ENCODE measurements at regions not wholly inside any gene's neighbourhood (a gene's known extent, or its start where the extent isn't known, plus 50 kb on each side); places are given as distances from the start of the nearest gene placed in this dataset.
A peak's percentile ranks its signal among the peaks of the same experiment; 100 is the strongest.

DNA sequence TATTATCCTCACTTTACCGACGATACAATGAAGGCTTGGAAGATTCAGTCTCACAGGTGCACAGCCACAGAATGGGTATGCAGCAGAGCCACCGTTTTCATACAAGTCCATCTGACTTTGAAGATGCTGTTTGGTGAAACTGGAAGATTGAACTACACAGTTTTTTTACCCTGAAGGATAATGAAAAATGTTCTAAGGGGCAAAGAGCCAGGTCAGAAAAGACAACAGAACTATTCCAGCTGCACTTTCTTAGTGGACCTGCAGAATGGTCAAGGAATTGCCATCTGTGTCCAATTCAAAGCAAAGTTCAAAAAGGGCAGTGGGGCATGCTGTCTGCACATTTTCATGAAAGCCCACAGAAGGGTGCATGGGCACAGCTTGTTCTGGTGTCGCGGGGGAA, 127.6 kb upstream of the PDZRN3 start:
- FAIRE-seq (no peak), DNase-seq (ENCODE audit: low read depth, low spot score) (no peak)
- H3K27ac ChIP-seq (ENCODE audit: control insufficient read depth, insufficient read depth, low read length), result no peak overlapping the region
- no peaks in the 10 kb centered on the region for H3K27me3 ChIP-seq (ENCODE audit: control insufficient read depth, extremely low read depth, insufficient read depth, low read length)
- TF ChIP-seq, protein P1, sequence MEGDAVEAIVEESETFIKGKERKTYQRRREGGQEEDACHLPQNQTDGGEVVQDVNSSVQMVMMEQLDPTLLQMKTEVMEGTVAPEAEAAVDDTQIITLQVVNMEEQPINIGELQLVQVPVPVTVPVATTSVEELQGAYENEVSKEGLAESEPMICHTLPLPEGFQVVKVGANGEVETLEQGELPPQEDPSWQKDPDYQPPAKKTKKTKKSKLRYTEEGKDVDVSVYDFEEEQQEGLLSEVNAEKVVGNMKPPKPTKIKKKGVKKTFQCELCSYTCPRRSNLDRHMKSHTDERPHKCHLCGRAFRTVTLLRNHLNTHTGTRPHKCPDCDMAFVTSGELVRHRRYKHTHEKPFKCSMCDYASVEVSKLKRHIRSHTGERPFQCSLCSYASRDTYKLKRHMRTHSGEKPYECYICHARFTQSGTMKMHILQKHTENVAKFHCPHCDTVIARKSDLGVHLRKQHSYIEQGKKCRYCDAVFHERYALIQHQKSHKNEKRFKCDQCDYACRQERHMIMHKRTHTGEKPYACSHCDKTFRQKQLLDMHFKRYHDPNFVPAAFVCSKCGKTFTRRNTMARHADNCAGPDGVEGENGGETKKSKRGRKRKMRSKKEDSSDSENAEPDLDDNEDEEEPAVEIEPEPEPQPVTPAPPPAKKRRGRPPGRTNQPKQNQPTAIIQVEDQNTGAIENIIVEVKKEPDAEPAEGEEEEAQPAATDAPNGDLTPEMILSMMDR (optimal IDR thresholded peaks at IDR 0.05 in 1 of 3, IDR thresholded peaks at IDR 0.05 in 1 of 3, conservative IDR thresholded peaks at IDR 0.05 in 1 of 3; ENCODE audit: extremely low read depth in 1 of 3, insufficient read depth in 2 of 3, low read length in 3 of 3), result no peak
- TF ChIP-seq EZH2 (IDR thresholded peaks at IDR 0.05; ENCODE audit: low read length), result no peak
- no peaks in the 10 kb centered on the region for H3K9me3 ChIP-seq (ENCODE audit: control insufficient read depth, low read depth, low read length)
- H3K4me1 ChIP-seq (ENCODE audit: control insufficient read depth, extremely low read depth, insufficient read depth, low read length), result no peaks in the 10 kb centered on the region
- H3K4me2 ChIP-seq (ENCODE audit: control insufficient read depth, extremely low read depth, insufficient read depth, low read depth, low read length), result no peak overlapping the region
- H3K9me1 ChIP-seq (ENCODE audit: control insufficient read depth, extremely low read depth, insufficient read depth, low read length), result no peaks in the 10 kb centered on the region
- H3K36me3 ChIP-seq (ENCODE audit: control insufficient read depth in 2 of 2, extremely low read depth in 1 of 2, insufficient read depth in 2 of 2, low read length in 2 of 2), result no peaks in the 10 kb centered on the region
- H3K4me3 ChIP-seq (ENCODE audit: control insufficient read depth in 2 of 3, extremely low read depth in 1 of 3, insufficient read depth in 2 of 3, low read depth in 1 of 3, low read length in 3 of 3), result no peak overlapping the region
- H3K79me2 ChIP-seq (ENCODE audit: control insufficient read depth, insufficient read depth, low read length), result no peaks in the 10 kb centered on the region
- no peak overlapping the region for H2AFZ ChIP-seq (ENCODE audit: control insufficient read depth, low read length)
- no peak overlapping the region for H3K9ac ChIP-seq (ENCODE audit: control insufficient read depth, extremely low read depth, insufficient read depth, low read length)
- dilution Hi-C loops (cut with MboI; ENCODE audit: extremely low pct_ligation_motif_present, low sequenced_read_pairs), result no loop called here
- H4K20me1 ChIP-seq (ENCODE audit: control insufficient read depth, extremely low read depth, insufficient read depth, low read length), result no peaks in the 10 kb centered on the region

DNA sequence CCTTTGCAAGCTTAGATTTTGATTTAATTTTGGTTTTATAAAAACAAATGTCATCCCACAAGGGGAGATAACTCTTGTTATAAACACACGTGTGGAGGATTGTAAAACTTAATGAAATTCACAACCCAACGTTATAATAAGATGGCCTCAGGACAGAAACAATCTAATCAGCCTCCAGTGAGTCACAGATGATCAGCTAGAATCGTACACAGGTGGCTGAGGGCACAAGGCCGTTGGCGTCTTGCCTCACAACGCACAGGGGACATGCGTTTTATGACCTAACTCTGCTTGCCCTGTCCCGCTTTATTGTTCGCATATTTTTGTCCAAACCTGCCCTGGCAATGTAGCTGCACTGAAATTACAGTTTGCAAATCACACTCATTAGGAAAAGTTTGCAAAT, 121.9 kb upstream of the PDZRN3 start:
- no peak for TF ChIP-seq EZH2 (IDR thresholded peaks at IDR 0.05; ENCODE audit: low read length)
- TF ChIP-seq, protein P1 (optimal IDR thresholded peaks at IDR 0.05 in 1 of 3, IDR thresholded peaks at IDR 0.05 in 1 of 3, conservative IDR thresholded peaks at IDR 0.05 in 1 of 3; ENCODE audit: extremely low read depth in 1 of 3, insufficient read depth in 2 of 3, low read length in 3 of 3), result no peak
- dilution Hi-C loops (cut with MboI; ENCODE audit: extremely low pct_ligation_motif_present, low sequenced_read_pairs), result no loop called here
- Histone ChIP-seq H3K9me1 (ENCODE audit: control insufficient read depth, extremely low read depth, insufficient read depth, low read length) (no peaks in the 10 kb centered on the region), H3K36me3 (ENCODE audit: control insufficient read depth in 2 of 2, extremely low read depth in 1 of 2, insufficient read depth in 2 of 2, low read length in 2 of 2) (no peaks in the 10 kb centered on the region), H3K9me3 (ENCODE audit: control insufficient read depth, low read depth, low read length) (no peaks in the 10 kb centered on the region), H3K4me3 (ENCODE audit: control insufficient read depth in 2 of 3, extremely low read depth in 1 of 3, insufficient read depth in 2 of 3, low read depth in 1 of 3, low read length in 3 of 3) (no peak overlapping the region), H3K27me3 (ENCODE audit: control insufficient read depth, extremely low read depth, insufficient read depth, low read length) (no peaks in the 10 kb centered on the region), H3K4me1 (ENCODE audit: control insufficient read depth, extremely low read depth, insufficient read depth, low read length) (peaks cover 11% of the 10 kb centered on the region), H2AFZ (ENCODE audit: control insufficient read depth, low read length) (no peak overlapping the region), H3K9ac (ENCODE audit: control insufficient read depth, extremely low read depth, insufficient read depth, low read length) (no peak overlapping the region), H3K79me2 (ENCODE audit: control insufficient read depth, insufficient read depth, low read length) (no peaks in the 10 kb centered on the region), H3K27ac (ENCODE audit: control insufficient read depth, insufficient read depth, low read length) (no peak overlapping the region), H4K20me1 (ENCODE audit: control insufficient read depth, extremely low read depth, insufficient read depth, low read length) (no peaks in the 10 kb centered on the region), H3K4me2 (ENCODE audit: control insufficient read depth, extremely low read depth, insufficient read depth, low read depth, low read length) (peak overlapping the region; percentile 6)
- DNase-seq (ENCODE audit: low read depth, low spot score), result peak; percentile 57
- FAIRE-seq, result peak; percentile 85
